ENCODE measurements at regions not wholly inside any gene's neighbourhood (a gene's known extent, or its start where the extent isn't known, plus 50 kb on each side); places are given as distances from the start of the nearest gene placed in this dataset.

GRCh38 chr1:163561580-163562295 is 240.0 kb downstream of the NUF2 start:
- TF ChIP-seq ELK1 (IDR thresholded peaks at IDR 0.05; ENCODE audit: borderline replicate concordance, low read depth, low read length) (no peak), POLR2A (IDR thresholded peaks at IDR 0.05; ENCODE audit: low read depth, low read length) (no peak), NFE2L2 (IDR thresholded peaks at IDR 0.05; ENCODE audit: low read depth, low read length) (no peak), CTCF (conservative IDR thresholded peaks at IDR 0.05; ENCODE audit: low read depth, low read length) (peak; percentile 16; the same call in 1 of the 2 replicates), FOS (IDR thresholded peaks at IDR 0.05; ENCODE audit: low read depth, low read length) (no peak), MAFK (IDR thresholded peaks at IDR 0.05; ENCODE audit: low read depth, low read length) (no peak)

All from IMR-90 (cell line).